GM12878 (cell line): ENCODE measurements at regions not wholly inside any gene's neighbourhood (a gene's known extent, or its start where the extent isn't known, plus 50 kb on each side); places are given as distances from the start of the nearest gene placed in this dataset.
A peak's percentile ranks its signal among the peaks of the same experiment; 100 is the strongest.

Source experiments
- ATAC-seq: fragments of 200-7000 bp; cut with Tn5 transposase; 3 replicates; pipeline ENCODE4 v1.9.1; 2020; ENCODE audit warnings: mild to moderate bottlenecking, moderate library complexity
- BruUV-seq: library from RNA; stranded (reverse); fragments of 400-500 nt; replicated peaks from 2 replicates; lab custom pipeline; 2021; lab: Mats Ljungman, UMichigan
- CTCF ChIA-PET: fragments of 300-600 bp; sonication (Branson Sonifier 250); formaldehyde crosslinking; extraction: SDS; loops from one replicate; lab custom pipeline; 2021; ENCODE audit warnings: inconsistent platforms; lab: Yijun Ruan, JAX
- POLR2A ChIA-PET: fragments of 350-600 bp; formaldehyde crosslinking; extraction: SDS; loops from one replicate; lab custom pipeline; 2021; ENCODE audit warnings: inconsistent platforms; lab: Charles Lee
- RAD21 ChIA-PET: fragments of 300-600 bp; sonication (Branson Sonifier 250); formaldehyde crosslinking; loops from one replicate; lab custom pipeline; 2023; ENCODE audit warnings: antibody characterized with exemption; ENCODE audit not compliant: unreplicated experiment; lab: Charles Lee
- SMC1A ChIA-PET: fragments of 300-600 bp; sonication (Branson Sonifier 250); formaldehyde crosslinking; loops from one replicate; lab custom pipeline; 2023; ENCODE audit not compliant: unreplicated experiment, uncharacterized antibody; lab: Charles Lee
- DNase-seq: peaks from one replicate; pipeline ENCODE4 v3.0.0-alpha.2; 2011; ENCODE audit warnings: low read depth, low spot score
- FAIRE-seq: peaks from 3 replicates; lab custom pipeline; 2011; peaks lifted over from hg19 to GRCh38; lab: Jason Lieb, UNC
- H2AFZ ChIP-seq: 2 replicates; pipeline ENCODE4 v1.6.0; 2011; ENCODE audit warnings: low read depth, low read length, control low read depth; ENCODE audit not compliant: control insufficient read depth
- H3K27ac ChIP-seq: 2 replicates; pipeline ENCODE4 v1.5.1; 2011; ENCODE audit warnings: control low read depth; ENCODE audit not compliant: control insufficient read depth, insufficient read depth
- H3K27me3 ChIP-seq, 2 experiments: replicated peaks in 1 of 2; 2 replicates each; pipeline versions ENCODE4 v1.6.0 to v1.6.1; 2011; ENCODE audit warnings: low read length in 1 of 2; ENCODE audit not compliant: control insufficient read depth in 2 of 2, insufficient read depth in 2 of 2
- H3K36me3 ChIP-seq, 2 experiments: 2 replicates each; pipeline ENCODE4 v1.5.1; 2011; ENCODE audit warnings: low read length in 1 of 2; ENCODE audit not compliant: control insufficient read depth in 2 of 2, insufficient read depth in 2 of 2
- H3K4me1 ChIP-seq: 2 replicates; pipeline ENCODE4 v1.6.1; 2011; ENCODE audit warnings: mild to moderate bottlenecking, low read length, moderate library complexity, mixed read lengths; ENCODE audit not compliant: control insufficient read depth, insufficient read depth
- H3K4me2 ChIP-seq: 2 replicates; pipeline ENCODE4 v1.6.0; 2011; ENCODE audit warnings: control low read depth; ENCODE audit not compliant: control insufficient read depth, insufficient read depth
- H3K4me3 ChIP-seq: fragments of 200-600 bp; sonication (generic); 2 replicates; pipeline ENCODE4 v1.5.1; 2016
- H3K79me2 ChIP-seq: 2 replicates; pipeline ENCODE4 v1.6.0; 2011; ENCODE audit warnings: low read length; ENCODE audit not compliant: control insufficient read depth, insufficient read depth
- H3K9ac ChIP-seq: 2 replicates; pipeline ENCODE4 v1.8.0; 2011; ENCODE audit warnings: low read length, control low read depth, mixed read lengths; ENCODE audit not compliant: control insufficient read depth, insufficient read depth
- H3K9me3 ChIP-seq: replicated peaks from 3 replicates; pipeline ENCODE4 v1.5.1; 2011; ENCODE audit warnings: mild to moderate bottlenecking, low read length; ENCODE audit not compliant: control insufficient read depth, insufficient read depth
- H4K20me1 ChIP-seq: 2 replicates; pipeline ENCODE4 v1.6.0; 2011; ENCODE audit not compliant: control insufficient read depth, insufficient read depth
- BMI1 ChIP-seq: fragments of 450-650 bp; IDR thresholded peaks from 2 replicates; pipeline ENCODE4 v1.6.1; 2016; ENCODE audit warnings: mild to moderate bottlenecking, moderate library complexity, borderline replicate concordance
- BRCA1 ChIP-seq: IDR thresholded peaks from 2 replicates; pipeline ENCODE4 v1.6.1; 2011; ENCODE audit warnings: low read depth, low read length, improper control_type of control experiment
- CEBPB ChIP-seq, 2 experiments: fragments of 150-350 bp in 1 of 2; IDR thresholded peaks; 2 replicates each; pipeline ENCODE4 v1.6.1; 2012 to 2014; ENCODE audit warnings: low read depth in 2 of 2, low read length in 2 of 2, borderline replicate concordance in 1 of 2, inconsistent platforms in 1 of 2
- DPF2 ChIP-seq: fragments of 450-650 bp; IDR thresholded peaks from 2 replicates; pipeline ENCODE4 v1.6.1; 2017; ENCODE audit warnings: mild to moderate bottlenecking
- EGR1 ChIP-seq, 2 experiments: IDR thresholded peaks; 1 replicate in 1 of 2; 2 replicates in 1 of 2; pipeline ENCODE4 v1.6.1; 2011 to 2012; ENCODE audit warnings: low read depth in 2 of 2, low read length in 2 of 2, borderline replicate concordance in 1 of 2, mild to moderate bottlenecking in 1 of 2, moderate library complexity in 1 of 2
- FOS ChIP-seq: IDR thresholded peaks from 3 replicates; pipeline ENCODE4 v1.6.1; 2011; ENCODE audit warnings: borderline replicate concordance; ENCODE audit not compliant: insufficient read length; ENCODE audit errors: extremely low read depth
- IKZF2 ChIP-seq, 2 experiments: fragments of 450-650 bp; IDR thresholded peaks; 2 replicates each; pipeline ENCODE4 v1.6.1; 2017; ENCODE audit warnings: mild to moderate bottlenecking in 2 of 2, moderate library complexity in 2 of 2
- IRF4 ChIP-seq: IDR thresholded peaks from 2 replicates; pipeline ENCODE4 v1.6.1; 2011; ENCODE audit warnings: low read depth, low read length
- MEF2A ChIP-seq: IDR thresholded peaks from 2 replicates; pipeline ENCODE4 v1.6.1; 2011; ENCODE audit warnings: low read depth, mild to moderate bottlenecking, low read length, moderate library complexity; ENCODE audit not compliant: insufficient read depth
- MYC ChIP-seq: IDR thresholded peaks from 2 replicates; pipeline ENCODE4 v1.6.1; 2011; ENCODE audit warnings: mild to moderate bottlenecking, low read length, moderate library complexity, inconsistent platforms; ENCODE audit not compliant: insufficient read depth, insufficient replicate concordance, insufficient read length, severe bottlenecking
- NFYA ChIP-seq: IDR thresholded peaks from 2 replicates; pipeline ENCODE4 v1.6.1; 2011; ENCODE audit warnings: low read depth, mild to moderate bottlenecking, low read length, improper control_type of control experiment, borderline replicate concordance
- POLR2AphosphoS2 ChIP-seq: IDR thresholded peaks from 2 replicates; pipeline ENCODE4 v1.6.1; 2011; ENCODE audit warnings: low read depth, mild to moderate bottlenecking, low read length, improper control_type of control experiment, moderate library complexity
- POU2F2 ChIP-seq: IDR thresholded peaks from 3 replicates; pipeline ENCODE4 v1.6.1; 2011; ENCODE audit warnings: low read depth, mild to moderate bottlenecking, low read length, borderline replicate concordance
- RUNX3 ChIP-seq: IDR thresholded peaks from 2 replicates; pipeline ENCODE4 v1.6.1; 2012; ENCODE audit warnings: low read length, inconsistent platforms
- SPI1 ChIP-seq: IDR thresholded peaks from 2 replicates; pipeline ENCODE4 v1.6.1; 2011; ENCODE audit warnings: low read depth, mild to moderate bottlenecking, low read length, moderate library complexity, borderline replicate concordance; ENCODE audit not compliant: insufficient read depth
- SREBF2 ChIP-seq: IDR thresholded peaks from 2 replicates; pipeline ENCODE4 v1.6.1; 2012; ENCODE audit warnings: mild to moderate bottlenecking, low read length
- TCF12 ChIP-seq: IDR thresholded peaks from 2 replicates; pipeline ENCODE4 v1.6.1; 2011; ENCODE audit warnings: low read depth, mild to moderate bottlenecking, low read length
- ZNF274 ChIP-seq: IDR thresholded peaks from one replicate; pipeline ENCODE4 v1.8.0; 2011; ENCODE audit not compliant: insufficient read length, insufficient read depth
- WGBS: methylation state at CpG from one replicate; pipeline ENCODE4 v1.1.6; 2016; ENCODE audit warnings: low lambda C conversion rate; ENCODE audit not compliant: insufficient replicate concordance, insufficient coverage; ENCODE audit errors: missing lambda C conversion rate; 5-methylcytosine and 5-hydroxymethylcytosine counted together
- in situ Hi-C: fragments of 300-500 bp; cut with MboI; formaldehyde crosslinking; loops from 9 replicates; pipeline ENCODE4 v1.14.3; 2018; ENCODE audit warnings: mixed read lengths
- intact Hi-C: fragments of 100-400 bp; cut with micrococcal nuclease; formaldehyde crosslinking; loops from one replicate; pipeline ENCODE4 v1.14.2; 2022; ENCODE audit not compliant: unreplicated experiment
- TF ChIP-seq, protein P1 (sequence below): fragments of 450-650 bp; IDR thresholded peaks from 2 replicates; pipeline ENCODE4 v1.6.1; 2017; ENCODE audit warnings: low read depth, mild to moderate bottlenecking, moderate library complexity
- TF ChIP-seq, protein P2 (sequence below): IDR thresholded peaks from 2 replicates; pipeline ENCODE4 v1.6.1; 2011; ENCODE audit warnings: mild to moderate bottlenecking, low read depth, low read length, moderate library complexity; ENCODE audit not compliant: insufficient replicate concordance
- TF ChIP-seq, protein P3 (sequence below): fragments of 450-650 bp; IDR thresholded peaks from 2 replicates; pipeline ENCODE4 v1.6.1; 2016; ENCODE audit warnings: mild to moderate bottlenecking

DNA sequence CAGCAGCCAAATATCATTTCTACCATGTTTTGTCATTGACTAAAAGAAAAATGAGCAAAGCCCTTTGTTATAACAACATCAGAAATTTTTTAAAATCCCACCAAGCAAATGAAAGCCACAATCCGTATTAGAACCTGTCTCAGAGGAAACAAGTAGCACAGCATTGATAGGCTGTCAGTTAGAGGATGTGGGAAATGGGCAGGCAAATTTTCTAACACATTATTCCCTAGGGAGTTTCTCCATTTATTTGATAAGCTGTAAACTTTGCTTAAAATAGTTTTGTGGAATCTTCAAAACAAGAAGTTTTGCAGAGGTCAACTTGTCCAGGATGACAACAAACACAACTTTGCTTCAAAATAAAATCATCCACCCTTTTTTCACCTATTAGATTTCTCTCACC is 53.6 kb upstream of the APC start:
- H3K4me1 ChIP-seq: peaks cover 10% of the 10 kb centered on the region
- ChIA-PET POLR2A (interaction anchor here (1.4 to 2.4 kb wide), 3 partner anchors 11 to 27 kb away, joined by 3 to 9 read pairs (median 7); no protein-coding TSS in a partner anchor), RAD21 (interaction anchor here (1.0 to 2.3 kb wide), 7 partner anchors 9 to 131 kb away, joined by 3 to 8 read pairs (median 6); no protein-coding TSS in a partner anchor), CTCF (interaction anchor here (0.9 to 12.6 kb wide), 7 partner anchors 9 to 337 kb away, joined by 3 to 125 read pairs (median 5); no protein-coding TSS in a partner anchor), SMC1A (interaction anchor here (0.7 to 4.1 kb wide), 16 partner anchors 9 to 246 kb away, joined by 3 to 26 read pairs (median 4); no protein-coding TSS in a partner anchor)
- H3K27me3 ChIP-seq: peaks cover 0 to 2% of the 10 kb centered on the region in 2 experiments; a peak in 1 of 4 replicates
- no peak overlapping the region for H3K4me3 ChIP-seq
- 46% methylated on average over 1 of the region's 1 CpG for WGBS
- H3K27ac ChIP-seq: no peak overlapping the region
- H3K4me2 ChIP-seq: no peak overlapping the region; the same call in 1 of the 2 replicates
- DNase-seq: peak; percentile 31
- no TSS peak for BruUV-seq
- no peak for FAIRE-seq
- no peaks in the 10 kb centered on the region for H3K36me3 ChIP-seq
- peak; percentile 41 for ATAC-seq
- intact Hi-C loops: loop anchor here (5.0 kb wide), 1 partner anchor 132 kb away; no protein-coding TSS in a partner anchor
- H3K79me2 ChIP-seq: no peaks in the 10 kb centered on the region
- peak overlapping the region; percentile 22 for H2AFZ ChIP-seq
- in situ Hi-C loops: no loop called here
- H3K9ac ChIP-seq: no peak overlapping the region
- H4K20me1 ChIP-seq: no peaks in the 10 kb centered on the region
- no peaks in the 10 kb centered on the region for H3K9me3 ChIP-seq
- TF ChIP-seq BMI1 (0 out of 2 replicates have a peak, but pooled peaks have one; percentile 30), BRCA1 (no peak), TCF12 (no peak), RUNX3 (0 out of 2 replicates have a peak, but pooled peaks have one; percentile 7), ZNF274 (no peak), DPF2 (0 out of 2 replicates have a peak, but pooled peaks have one; percentile 18), SREBF2 (no peak), FOS (no peak), IKZF2 (IDR thresholded peaks at IDR 0.05) (peak in 1 of 2 experiments; percentile 29; a peak in 2 of 4 replicates), MYC (no peak), POU2F2 (no peak; the same call in 2 of the 3 replicates), CEBPB (IDR thresholded peaks at IDR 0.05; ENCODE audit: borderline replicate concordance in 1 of 2, low read depth in 2 of 2, low read length in 2 of 2) (no peak), MEF2A (no peak), EGR1 (IDR thresholded peaks at IDR 0.05; ENCODE audit: borderline replicate concordance in 1 of 2, low read depth in 2 of 2, low read length in 2 of 2) (no peak), IRF4 (no peak), POLR2AphosphoS2 (no peak), SPI1 (peak; percentile 56; the same call in 1 of the 2 replicates), NFYA (no peak)
- TF ChIP-seq, protein P1, sequence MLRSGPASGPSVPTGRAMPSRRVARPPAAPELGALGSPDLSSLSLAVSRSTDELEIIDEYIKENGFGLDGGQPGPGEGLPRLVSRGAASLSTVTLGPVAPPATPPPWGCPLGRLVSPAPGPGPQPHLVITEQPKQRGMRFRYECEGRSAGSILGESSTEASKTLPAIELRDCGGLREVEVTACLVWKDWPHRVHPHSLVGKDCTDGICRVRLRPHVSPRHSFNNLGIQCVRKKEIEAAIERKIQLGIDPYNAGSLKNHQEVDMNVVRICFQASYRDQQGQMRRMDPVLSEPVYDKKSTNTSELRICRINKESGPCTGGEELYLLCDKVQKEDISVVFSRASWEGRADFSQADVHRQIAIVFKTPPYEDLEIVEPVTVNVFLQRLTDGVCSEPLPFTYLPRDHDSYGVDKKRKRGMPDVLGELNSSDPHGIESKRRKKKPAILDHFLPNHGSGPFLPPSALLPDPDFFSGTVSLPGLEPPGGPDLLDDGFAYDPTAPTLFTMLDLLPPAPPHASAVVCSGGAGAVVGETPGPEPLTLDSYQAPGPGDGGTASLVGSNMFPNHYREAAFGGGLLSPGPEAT: 0 out of 2 replicates have a peak, but pooled peaks have one; percentile 18
- TF ChIP-seq, protein P2, sequence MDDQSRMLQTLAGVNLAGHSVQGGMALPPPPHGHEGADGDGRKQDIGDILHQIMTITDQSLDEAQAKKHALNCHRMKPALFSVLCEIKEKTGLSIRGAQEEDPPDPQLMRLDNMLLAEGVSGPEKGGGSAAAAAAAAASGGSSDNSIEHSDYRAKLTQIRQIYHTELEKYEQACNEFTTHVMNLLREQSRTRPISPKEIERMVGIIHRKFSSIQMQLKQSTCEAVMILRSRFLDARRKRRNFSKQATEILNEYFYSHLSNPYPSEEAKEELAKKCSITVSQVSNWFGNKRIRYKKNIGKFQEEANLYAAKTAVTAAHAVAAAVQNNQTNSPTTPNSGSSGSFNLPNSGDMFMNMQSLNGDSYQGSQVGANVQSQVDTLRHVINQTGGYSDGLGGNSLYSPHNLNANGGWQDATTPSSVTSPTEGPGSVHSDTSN: no peak
- TF ChIP-seq, protein P3, sequence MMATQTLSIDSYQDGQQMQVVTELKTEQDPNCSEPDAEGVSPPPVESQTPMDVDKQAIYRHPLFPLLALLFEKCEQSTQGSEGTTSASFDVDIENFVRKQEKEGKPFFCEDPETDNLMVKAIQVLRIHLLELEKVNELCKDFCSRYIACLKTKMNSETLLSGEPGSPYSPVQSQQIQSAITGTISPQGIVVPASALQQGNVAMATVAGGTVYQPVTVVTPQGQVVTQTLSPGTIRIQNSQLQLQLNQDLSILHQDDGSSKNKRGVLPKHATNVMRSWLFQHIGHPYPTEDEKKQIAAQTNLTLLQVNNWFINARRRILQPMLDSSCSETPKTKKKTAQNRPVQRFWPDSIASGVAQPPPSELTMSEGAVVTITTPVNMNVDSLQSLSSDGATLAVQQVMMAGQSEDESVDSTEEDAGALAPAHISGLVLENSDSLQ: peak; percentile 63; the same call in 1 of the 2 replicates
